ENCODE measurements at regions not wholly inside any gene's neighbourhood (a gene's known extent, or its start where the extent isn't known, plus 50 kb on each side); places are given as distances from the start of the nearest gene placed in this dataset.

DNA sequence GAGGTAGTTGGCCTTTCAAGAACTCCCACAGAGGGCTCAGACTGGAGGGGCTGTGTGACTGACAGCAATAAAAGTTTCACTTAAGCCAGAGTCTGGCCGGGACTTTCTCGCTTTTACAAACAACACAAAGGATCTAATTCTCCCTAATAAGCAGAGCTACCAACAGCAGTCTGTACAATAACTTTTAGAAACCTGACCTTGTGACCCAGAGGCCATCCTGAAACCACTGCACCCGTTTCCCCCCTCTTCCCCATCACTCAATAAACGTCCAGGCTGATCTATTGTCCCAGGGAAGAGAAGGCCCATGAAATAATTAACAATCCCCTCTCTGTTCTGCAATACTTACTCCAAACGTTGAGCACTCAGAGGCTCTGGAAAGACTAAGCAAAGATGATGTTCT, 442.4 kb downstream of the ZIC3 start:
- H3K4me2 ChIP-seq (ENCODE audit: insufficient read depth, low read length, poor library complexity, severe bottlenecking), result no peak overlapping the region
- WGBS, 2 donors (ENCODE audit: extremely low coverage in 2 of 2, insufficient read length in 2 of 2, insufficient replicate concordance in 1 of 2), result no CpG with 5 or more reads among the region's 5 CpGs

DNA sequence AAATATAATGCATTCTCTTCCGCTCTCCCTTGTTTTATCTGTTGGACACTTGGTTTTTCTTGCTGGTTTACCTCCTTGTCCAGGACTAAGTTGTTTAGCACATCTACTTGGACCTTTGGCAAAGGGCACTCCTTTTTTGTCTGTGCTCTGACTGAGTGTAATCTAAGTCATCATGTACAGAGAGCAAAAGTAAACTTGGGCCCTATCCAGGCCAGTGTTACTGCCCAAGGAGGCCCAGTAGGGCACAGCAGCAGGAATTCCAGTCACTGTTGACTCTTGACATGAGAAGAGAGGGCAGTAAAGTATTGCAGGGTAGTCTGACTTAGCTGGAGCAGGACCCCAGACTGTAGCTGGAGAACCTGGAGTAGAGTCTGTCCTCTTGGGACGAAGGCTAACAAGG, 445.5 kb downstream of the ZIC3 start:
- Histone ChIP-seq H3K9ac (ENCODE audit: low read depth, low read length, poor library complexity) (no peak overlapping the region), H2AFZ (ENCODE audit: low read length) (no peak overlapping the region), H3K27ac (replicated peaks; ENCODE audit: low read length) (no peak overlapping the region), H3K36me3 (replicated peaks in 1 of 2; ENCODE audit: control insufficient read depth in 2 of 2, insufficient read depth in 2 of 2, low read length in 2 of 2) (no peaks in the 10 kb centered on the region), H2BK12ac (ENCODE audit: low read length) (no peak overlapping the region), H3K23ac (ENCODE audit: low read depth, low read length, poor library complexity) (no peak overlapping the region), H3K9me3 (replicated peaks in 1 of 2; ENCODE audit: control insufficient read depth in 2 of 2, insufficient read depth in 1 of 2, low read depth in 1 of 2, low read length in 2 of 2) (no peaks in the 10 kb centered on the region), H2BK15ac (ENCODE audit: low read length) (no peak overlapping the region), H4K91ac (ENCODE audit: low read depth, low read length, poor library complexity) (no peak overlapping the region), H3K14ac (ENCODE audit: low read length) (no peak overlapping the region), H3K27me3 (ENCODE audit: control insufficient read depth in 3 of 3, insufficient read depth in 3 of 3, low read depth in 1 of 3, low read length in 3 of 3) (no peaks in the 10 kb centered on the region), H3K4me3 (ENCODE audit: low read length in 2 of 2) (no peak overlapping the region), H4K8ac (ENCODE audit: low read depth, low read length) (no peak overlapping the region), H3K4ac (ENCODE audit: low read length) (no peak overlapping the region), H2AK5ac (ENCODE audit: low read depth, low read length) (no peak overlapping the region), H2BK5ac (ENCODE audit: low read length) (no peak overlapping the region), H3K79me1 (ENCODE audit: low read depth, low read length) (no peaks in the 10 kb centered on the region), H3K4me1 (ENCODE audit: control insufficient read depth in 2 of 2, insufficient read depth in 1 of 2, low read depth in 1 of 2, low read length in 2 of 2) (peaks cover 4 to 7% of the 10 kb centered on the region in 2 donors), H3K4me2 (ENCODE audit: insufficient read depth, low read length, poor library complexity, severe bottlenecking) (no peak overlapping the region), H3K18ac (ENCODE audit: low read length) (no peak overlapping the region), H2BK120ac (ENCODE audit: low read depth, low read length) (no peak overlapping the region)
- WGBS, 2 donors (ENCODE audit: extremely low coverage in 2 of 2, insufficient read length in 2 of 2, insufficient replicate concordance in 1 of 2), result no CpG with 5 or more reads among the region's 2 CpGs
- no peak for DNase-seq (ENCODE audit: low spot score)

More for the DNA sequence above, 442.4 kb downstream of the ZIC3 start:
- Histone ChIP-seq H3K4ac (ENCODE audit: low read length) (no peak overlapping the region), H3K18ac (ENCODE audit: low read length) (no peak overlapping the region), H3K9me3 (replicated peaks in 1 of 2; ENCODE audit: control insufficient read depth in 2 of 2, insufficient read depth in 1 of 2, low read depth in 1 of 2, low read length in 2 of 2) (no peaks in the 10 kb centered on the region), H2BK12ac (ENCODE audit: low read length) (no peak overlapping the region), H2BK120ac (ENCODE audit: low read depth, low read length) (no peak overlapping the region), H2BK5ac (ENCODE audit: low read length) (no peak overlapping the region), H4K8ac (ENCODE audit: low read depth, low read length) (no peak overlapping the region), H3K36me3 (replicated peaks in 1 of 2; ENCODE audit: control insufficient read depth in 2 of 2, insufficient read depth in 2 of 2, low read length in 2 of 2) (no peaks in the 10 kb centered on the region), H2AK5ac (ENCODE audit: low read depth, low read length) (no peak overlapping the region), H3K79me1 (ENCODE audit: low read depth, low read length) (no peaks in the 10 kb centered on the region), H2AFZ (ENCODE audit: low read length) (peak overlapping the region; percentile 33), H2BK15ac (ENCODE audit: low read length) (no peak overlapping the region), H3K4me3 (ENCODE audit: low read length in 2 of 2) (no peak overlapping the region), H3K14ac (ENCODE audit: low read length) (no peak overlapping the region), H3K9ac (ENCODE audit: low read depth, low read length, poor library complexity) (no peak overlapping the region), H3K27ac (replicated peaks; ENCODE audit: low read length) (no peak overlapping the region), H4K91ac (ENCODE audit: low read depth, low read length, poor library complexity) (no peak overlapping the region), H3K4me1 (ENCODE audit: control insufficient read depth in 2 of 2, insufficient read depth in 1 of 2, low read depth in 1 of 2, low read length in 2 of 2) (peaks cover 4 to 10% of the 10 kb centered on the region in 2 donors), H3K27me3 (ENCODE audit: control insufficient read depth in 3 of 3, insufficient read depth in 3 of 3, low read depth in 1 of 3, low read length in 3 of 3) (no peaks in the 10 kb centered on the region), H3K23ac (ENCODE audit: low read depth, low read length, poor library complexity) (no peak overlapping the region)
- peak; percentile 27 for DNase-seq (ENCODE audit: low spot score)

GRCh38 chrX:138014577-138014976, 448.6 kb downstream of the ZIC3 start:
- Histone ChIP-seq H3K18ac (ENCODE audit: low read length) (no peak overlapping the region), H3K14ac (ENCODE audit: low read length) (no peak overlapping the region), H3K27me3 (ENCODE audit: control insufficient read depth in 3 of 3, insufficient read depth in 3 of 3, low read depth in 1 of 3, low read length in 3 of 3) (no peaks in the 10 kb centered on the region), H3K9me3 (replicated peaks in 1 of 2; ENCODE audit: control insufficient read depth in 2 of 2, insufficient read depth in 1 of 2, low read depth in 1 of 2, low read length in 2 of 2) (no peaks in the 10 kb centered on the region), H3K4me1 (ENCODE audit: control insufficient read depth in 2 of 2, insufficient read depth in 1 of 2, low read depth in 1 of 2, low read length in 2 of 2) (no peaks in the 10 kb centered on the region), H3K79me1 (ENCODE audit: low read depth, low read length) (no peaks in the 10 kb centered on the region), H3K27ac (replicated peaks; ENCODE audit: low read length) (no peak overlapping the region), H2BK15ac (ENCODE audit: low read length) (no peak overlapping the region), H2BK120ac (ENCODE audit: low read depth, low read length) (no peak overlapping the region), H2AK5ac (ENCODE audit: low read depth, low read length) (no peak overlapping the region), H3K4me2 (ENCODE audit: insufficient read depth, low read length, poor library complexity, severe bottlenecking) (no peak overlapping the region), H4K91ac (ENCODE audit: low read depth, low read length, poor library complexity) (no peak overlapping the region), H3K36me3 (replicated peaks in 1 of 2; ENCODE audit: control insufficient read depth in 2 of 2, insufficient read depth in 2 of 2, low read length in 2 of 2) (no peaks in the 10 kb centered on the region), H3K4ac (ENCODE audit: low read length) (no peak overlapping the region), H3K4me3 (ENCODE audit: low read length in 2 of 2) (no peak overlapping the region), H2BK12ac (ENCODE audit: low read length) (no peak overlapping the region), H3K23ac (ENCODE audit: low read depth, low read length, poor library complexity) (no peak overlapping the region), H2BK5ac (ENCODE audit: low read length) (no peak overlapping the region), H2AFZ (ENCODE audit: low read length) (no peak overlapping the region), H3K9ac (ENCODE audit: low read depth, low read length, poor library complexity) (no peak overlapping the region), H4K8ac (ENCODE audit: low read depth, low read length) (no peak overlapping the region)
- no CpG with 5 or more reads among the region's 3 CpGs for whole genome bisulfite sequencing, 2 donors (ENCODE audit: extremely low coverage in 2 of 2, insufficient read length in 2 of 2, insufficient replicate concordance in 1 of 2)
- DNase-seq (ENCODE audit: low spot score), result no peak

GRCh38 chrX:138018145-138018799, 452.3 kb downstream of the ZIC3 start:
- no peak overlapping the region for H3K18ac ChIP-seq (ENCODE audit: low read length)

More at GRCh38 chrX:138018145-138018799, 452.3 kb downstream of the ZIC3 start:
- no peaks in the 10 kb centered on the region for H3K79me1 ChIP-seq (ENCODE audit: low read depth, low read length)
- no peak overlapping the region for H3K27ac ChIP-seq (replicated peaks; ENCODE audit: low read length)
- H4K8ac ChIP-seq (ENCODE audit: low read depth, low read length), result no peak overlapping the region
- H3K36me3 ChIP-seq (replicated peaks in 1 of 2; ENCODE audit: control insufficient read depth in 2 of 2, insufficient read depth in 2 of 2, low read length in 2 of 2), result no peaks in the 10 kb centered on the region
- no peak overlapping the region for H3K4me3 ChIP-seq (ENCODE audit: low read length in 2 of 2)
- H3K9ac ChIP-seq (ENCODE audit: low read depth, low read length, poor library complexity), result no peak overlapping the region
- no peak overlapping the region for H2BK5ac ChIP-seq (ENCODE audit: low read length)
- no peak overlapping the region for H3K4ac ChIP-seq (ENCODE audit: low read length)
- no peak overlapping the region for H2BK15ac ChIP-seq (ENCODE audit: low read length)
- no peak overlapping the region for H3K14ac ChIP-seq (ENCODE audit: low read length)
- H3K27me3 ChIP-seq (ENCODE audit: control insufficient read depth in 3 of 3, insufficient read depth in 3 of 3, low read depth in 1 of 3, low read length in 3 of 3), result no peaks in the 10 kb centered on the region
- H2BK120ac ChIP-seq (ENCODE audit: low read depth, low read length), result no peak overlapping the region
- H3K4me2 ChIP-seq (ENCODE audit: insufficient read depth, low read length, poor library complexity, severe bottlenecking), result no peak overlapping the region
- H3K4me1 ChIP-seq (ENCODE audit: control insufficient read depth in 2 of 2, insufficient read depth in 1 of 2, low read depth in 1 of 2, low read length in 2 of 2), result no peaks in the 10 kb centered on the region
- WGBS, 2 donors (ENCODE audit: extremely low coverage in 2 of 2, insufficient read length in 2 of 2, insufficient replicate concordance in 1 of 2), result no CpG with 5 or more reads among the region's 1 CpG
- no peak overlapping the region for H3K23ac ChIP-seq (ENCODE audit: low read depth, low read length, poor library complexity)
- H2AFZ ChIP-seq (ENCODE audit: low read length), result no peak overlapping the region
- H2AK5ac ChIP-seq (ENCODE audit: low read depth, low read length), result no peak overlapping the region
- no peak for DNase-seq (ENCODE audit: low spot score)
- no peak overlapping the region for H4K91ac ChIP-seq (ENCODE audit: low read depth, low read length, poor library complexity)
- H2BK12ac ChIP-seq (ENCODE audit: low read length), result no peak overlapping the region
- H3K9me3 ChIP-seq (replicated peaks in 1 of 2; ENCODE audit: control insufficient read depth in 2 of 2, insufficient read depth in 1 of 2, low read depth in 1 of 2, low read length in 2 of 2), result no peaks in the 10 kb centered on the region

Data from neuronal stem cell (in vitro differentiated cells).